ENCODE measurements at regions not wholly inside any gene's neighbourhood (a gene's known extent, or its start where the extent isn't known, plus 50 kb on each side); places are given as distances from the start of the nearest gene placed in this dataset.
"Not testable (repeated sequence)": the region's sequence is repeated elsewhere in the genome, so short reads cannot be mapped to it uniquely, and the experiment has no call there.

GRCh38 chr22:49359076-49359475 is 468.6 kb downstream of the BRD1 start:
- no peak for DNase-seq

GRCh38 chr22:49357661-49358440 is 469.8 kb downstream of the BRD1 start:
- DNase-seq, result no peak

GRCh38 chr22:49356428-49356827 is 471.2 kb downstream of the BRD1 start:
- DNase-seq, result no peak

DNA sequence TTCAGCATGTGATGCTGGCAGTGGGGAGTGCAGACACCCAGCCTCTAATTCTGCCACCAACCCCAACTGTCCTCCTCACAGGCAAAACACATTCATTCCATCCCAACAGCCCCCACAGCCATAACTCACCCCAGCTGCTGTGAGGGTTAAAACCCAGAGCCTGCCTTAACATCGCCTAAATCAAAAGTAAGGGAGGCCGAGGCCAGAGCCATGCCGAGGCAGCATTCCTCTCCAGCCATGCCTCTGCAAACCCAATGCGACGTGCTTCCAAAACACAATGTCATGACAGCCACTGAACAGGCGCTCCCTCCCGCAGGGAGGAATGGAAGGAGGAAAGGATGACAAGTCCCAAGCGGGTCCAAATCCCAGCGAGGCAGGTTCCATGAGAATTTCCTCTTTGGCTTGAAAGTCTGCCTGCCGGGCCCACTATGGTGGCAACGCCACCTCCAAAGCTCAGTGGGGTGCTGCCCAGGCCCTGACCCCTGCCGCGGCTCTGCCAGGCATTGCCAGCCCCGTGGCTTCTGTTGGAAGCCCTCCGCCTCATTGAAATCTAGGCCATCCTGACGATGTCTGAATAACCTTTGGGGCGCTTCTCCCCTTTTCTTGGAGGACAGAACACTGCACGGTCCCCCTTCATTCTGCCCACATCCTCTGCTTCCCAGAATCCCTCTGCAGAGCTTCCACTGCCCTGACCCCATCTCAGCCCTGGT is 472.3 kb downstream of the BRD1 start:
- DNase-seq, result no peak

DNA sequence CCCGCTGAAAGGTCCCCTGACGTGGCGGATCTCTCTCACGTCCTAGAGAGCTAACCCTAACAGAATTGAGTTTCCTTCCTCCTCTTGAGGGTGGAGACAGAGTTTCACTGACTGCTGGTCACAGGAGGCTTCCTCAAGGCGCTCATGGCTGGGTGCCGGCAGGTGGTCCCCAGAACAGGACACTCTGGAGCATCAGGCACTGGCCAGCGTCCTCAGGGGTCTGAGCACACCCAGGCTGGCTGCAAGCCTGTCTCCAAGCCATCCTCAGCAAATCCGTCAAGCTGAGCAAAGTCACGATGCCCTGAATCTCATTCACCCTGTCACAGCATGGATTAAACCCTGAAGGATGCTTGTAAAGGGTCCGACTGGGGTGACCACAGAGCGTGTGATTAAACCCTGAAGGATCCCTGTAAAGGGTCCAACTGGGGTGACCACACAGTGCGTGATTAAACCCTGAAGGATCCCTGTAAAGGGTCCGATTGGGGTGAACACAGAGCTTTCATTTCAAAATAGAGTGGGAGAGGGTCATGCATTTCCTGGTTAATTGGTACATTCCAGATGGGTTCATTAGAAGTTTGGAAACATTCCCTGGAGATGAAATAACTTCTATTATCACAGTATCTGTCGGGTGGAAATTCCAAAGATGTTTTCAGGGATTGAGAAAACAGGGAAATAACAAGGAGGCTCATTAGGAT is 473.0 kb downstream of the BRD1 start:
- DNase-seq, result no peak

DNA sequence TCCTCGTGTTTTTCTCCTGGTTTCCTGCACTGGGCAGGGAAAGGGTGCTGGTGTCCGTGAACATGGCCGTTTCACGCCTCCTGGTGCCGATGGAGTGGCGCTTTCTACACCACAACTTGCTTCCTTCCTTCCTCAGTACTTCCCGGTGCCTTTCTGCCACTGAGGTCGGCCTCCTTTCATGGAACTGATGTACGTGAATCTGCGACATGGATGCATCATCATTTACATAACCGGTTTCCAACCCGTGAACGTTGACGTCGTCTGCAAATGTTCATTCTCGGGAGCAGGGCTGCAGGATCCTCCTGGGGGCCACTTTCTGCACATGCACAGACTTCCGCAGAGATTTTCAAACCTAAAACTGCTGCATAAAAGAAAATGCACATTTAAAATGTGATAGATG is 474.4 kb downstream of the BRD1 start:
- DNase-seq, result no peak

DNA sequence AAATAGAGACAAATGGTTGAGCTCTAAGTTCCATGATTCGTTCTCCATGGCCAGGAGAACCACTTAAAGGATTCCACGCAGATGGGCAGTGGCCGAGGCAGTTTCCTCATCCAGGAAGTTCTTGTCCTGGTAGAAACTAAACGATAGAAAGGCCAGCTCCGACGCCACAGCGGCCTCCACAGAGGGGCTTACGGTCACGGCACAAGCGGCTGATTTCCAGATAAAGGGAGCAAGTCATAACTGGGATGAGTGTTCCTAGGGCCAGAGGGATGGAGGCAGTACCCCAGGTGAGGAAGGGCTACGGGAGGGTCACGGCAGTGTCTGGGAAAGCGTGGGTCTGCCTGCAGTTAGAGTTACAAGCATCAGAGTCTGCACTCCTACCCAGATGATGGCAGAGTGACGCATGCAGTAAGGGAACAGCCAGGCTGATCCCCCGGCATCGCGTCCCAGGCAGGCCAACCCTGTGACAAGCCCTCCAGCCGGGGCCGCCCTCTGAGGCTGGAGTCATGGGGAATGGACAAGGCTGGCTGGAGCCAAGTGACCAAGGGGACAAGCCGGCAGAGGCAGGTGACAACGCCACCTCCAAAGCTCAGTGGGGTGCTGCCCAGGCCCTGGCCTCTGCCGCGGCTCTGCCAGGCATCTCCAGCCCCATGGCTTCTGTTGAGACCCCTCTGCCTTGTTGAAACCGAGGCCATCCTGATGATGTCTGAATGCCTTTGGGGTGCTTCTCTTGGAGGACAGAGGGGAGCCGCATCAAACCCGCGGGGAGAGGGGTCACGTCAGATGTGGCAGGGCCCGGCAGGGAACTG is 475.1 kb downstream of the BRD1 start:
- DNase-seq, result no peak

- no peak for DNase-seq
Measured at GRCh38 chr22:49351761-49352227, 475.9 kb downstream of the BRD1 start.

- no peak for DNase-seq
Measured at GRCh38 chr22:49350441-49351121, 477.1 kb downstream of the BRD1 start.

- DNase-seq, result no peak
Measured at GRCh38 chr22:49349841-49350381, 477.8 kb downstream of the BRD1 start.

GRCh38 chr22:49349181-49349835 is 478.4 kb downstream of the BRD1 start:
- no peak for DNase-seq

GRCh38 chr22:49348631-49349030 is 479.0 kb downstream of the BRD1 start:
- DNase-seq, result no peak

GRCh38 chr22:49347376-49347775 is 480.3 kb downstream of the BRD1 start:
- DNase-seq, result no peak

DNA sequence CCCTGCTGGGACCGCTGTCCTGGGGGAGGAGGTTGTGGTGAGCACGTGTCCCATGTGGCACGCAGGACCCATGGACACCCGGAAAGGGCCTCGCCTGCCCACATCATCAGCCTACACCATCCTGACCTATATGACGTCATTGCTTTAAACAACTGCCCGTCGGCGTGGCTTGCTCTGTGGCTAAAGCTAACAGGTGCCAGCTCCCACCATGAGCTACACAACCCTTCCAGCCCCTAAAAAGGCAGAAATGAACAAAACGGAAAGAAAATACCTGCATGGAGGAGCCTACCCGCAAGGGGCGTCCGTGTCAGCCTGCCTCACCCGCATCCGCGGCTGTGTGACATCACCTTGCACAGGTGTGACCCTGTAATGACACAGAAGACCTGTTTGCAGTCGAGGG is 481.8 kb downstream of the BRD1 start:
- no peak for DNase-seq

- DNase-seq, result no peak
Measured at GRCh38 chr22:49344656-49345055, 483.0 kb downstream of the BRD1 start.

GRCh38 chr22:49344161-49344560 is 483.5 kb downstream of the BRD1 start:
- DNase-seq, result no peak

- DNase-seq, result no peak
Measured at GRCh38 chr22:49340406-49340805, 487.3 kb downstream of the BRD1 start.

- not testable (repeated sequence) for DNase-seq
Measured at GRCh38 chr22:49336483-49336882, 491.2 kb downstream of the BRD1 start.

- DNase-seq, result no peak
Measured at GRCh38 chr22:49334976-49335375, 492.7 kb downstream of the BRD1 start.

DNA sequence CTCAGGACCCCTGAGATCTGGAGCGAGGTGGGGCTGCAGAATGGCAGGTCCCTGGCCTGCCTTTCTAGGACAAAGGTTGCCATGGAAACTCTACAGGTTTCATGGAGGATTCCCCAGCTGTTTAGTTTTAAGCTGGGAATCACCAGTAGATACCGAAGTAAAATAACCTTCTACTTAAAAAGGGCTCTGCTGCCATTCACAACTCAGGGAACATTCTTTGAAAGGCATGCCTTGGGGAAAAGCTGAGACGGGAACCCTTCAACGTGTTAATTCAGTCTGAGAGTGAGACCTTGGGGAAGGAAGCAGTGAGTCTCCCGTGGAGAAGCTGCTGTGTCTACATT is 493.3 kb downstream of the BRD1 start:
- no peak for DNase-seq

- no peak for DNase-seq
Measured at GRCh38 chr22:49333206-49333605, 494.5 kb downstream of the BRD1 start.

DNA sequence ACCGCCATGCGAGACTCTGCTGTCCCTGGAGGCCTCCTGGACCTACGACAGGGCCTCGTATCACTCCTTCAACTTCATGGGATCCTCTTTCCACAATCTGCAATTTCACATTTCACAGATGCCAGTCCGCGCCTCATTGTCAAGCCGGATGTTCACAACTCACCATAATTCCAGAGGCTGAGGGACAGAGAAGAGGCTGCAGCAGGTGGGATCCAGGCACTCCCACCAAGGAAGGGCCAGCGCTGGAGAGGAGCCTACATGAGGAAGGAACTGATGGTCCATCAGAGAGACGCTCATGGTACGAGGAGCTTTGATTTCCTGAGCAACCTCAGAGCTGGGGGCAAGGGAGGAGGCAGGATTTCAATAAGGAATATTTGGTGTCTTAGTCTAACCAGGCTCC is 495.0 kb downstream of the BRD1 start:
- DNase-seq, result no peak

All from SW 1271 (cell line).